Inflammatory macrophage treated with lipopolysaccharide for 1 hour (primary cell): ENCODE measurements at regions not wholly inside any gene's neighbourhood (a gene's known extent, or its start where the extent isn't known, plus 50 kb on each side); places are given as distances from the start of the nearest gene placed in this dataset.
"Not testable (repeated sequence)": the region's sequence is repeated elsewhere in the genome, so short reads cannot be mapped to it uniquely, and the experiment has no call there.

Source experiments
- DNase-seq, 2 donors: peaks; one replicate each; pipeline ENCODE4 v3.0.0-alpha.2; 2020 to 2022

GRCh38 chrX:128739539-128739938 is 687.3 kb upstream of the ACTRT1 start:
- no peak for DNase-seq

DNA sequence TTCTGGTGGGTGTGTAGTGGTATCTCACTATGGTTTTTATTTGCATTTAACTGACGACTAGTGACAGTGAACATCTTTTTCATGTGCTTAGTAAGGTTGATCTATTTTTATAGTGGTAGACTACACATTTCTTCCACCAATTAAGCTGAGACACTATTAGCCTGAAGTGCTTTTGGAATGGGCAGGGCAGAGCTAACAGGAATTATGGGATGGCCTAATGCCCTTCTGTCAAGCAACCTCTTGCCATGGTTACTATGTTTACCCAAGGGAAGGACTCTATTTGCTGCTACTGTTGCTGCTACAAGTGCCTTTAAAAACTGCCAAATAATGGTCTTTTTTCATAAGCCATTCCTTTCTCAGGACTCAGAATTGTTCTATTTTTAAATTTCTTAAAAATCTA is 676.7 kb upstream of the ACTRT1 start:
- DNase-seq = no peak

DNA sequence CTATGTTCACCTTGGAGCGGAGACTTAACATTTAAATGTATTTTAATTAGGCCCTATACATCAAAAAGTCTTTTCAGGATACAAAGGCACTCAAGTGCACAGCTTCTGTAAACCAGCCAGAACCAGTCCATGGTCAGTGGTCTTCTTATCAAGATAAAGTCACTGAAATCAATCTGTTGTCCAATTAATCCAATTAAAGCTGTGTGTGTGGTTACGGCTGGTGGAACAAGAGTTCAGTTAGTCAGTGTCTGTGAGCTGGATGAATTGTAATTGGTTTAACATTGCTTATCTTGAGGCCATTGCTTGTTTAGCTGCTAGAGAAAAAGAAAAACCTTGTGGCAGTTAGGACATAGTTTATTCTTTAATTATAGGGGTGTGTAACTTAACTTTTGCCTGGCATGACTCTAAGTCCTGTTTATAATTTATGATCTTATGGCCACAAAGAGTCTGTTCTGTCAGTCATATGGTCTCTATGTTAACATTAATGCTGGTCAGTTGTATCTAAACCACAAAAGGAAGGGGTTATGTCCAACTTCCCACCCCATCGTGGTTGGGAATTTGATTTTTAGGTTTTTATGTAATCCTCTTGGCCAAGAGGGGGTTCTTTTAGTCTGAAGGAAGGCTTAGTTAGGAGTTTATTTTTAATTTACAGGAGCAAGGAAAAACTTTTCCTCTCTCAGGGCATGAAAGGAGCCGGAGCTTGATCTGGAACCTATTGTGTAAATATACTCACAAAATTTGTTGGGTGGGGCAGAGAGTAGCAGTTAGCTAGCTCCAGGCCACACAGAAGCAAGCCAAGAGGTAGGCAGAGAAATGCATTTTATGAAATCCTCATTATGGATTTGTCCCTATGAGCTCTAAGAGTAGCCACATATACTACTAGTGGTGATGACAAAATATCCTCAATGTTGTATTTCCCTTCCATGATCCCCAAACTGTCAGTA is 665.7 kb upstream of the ACTRT1 start:
- no peak for DNase-seq

DNA sequence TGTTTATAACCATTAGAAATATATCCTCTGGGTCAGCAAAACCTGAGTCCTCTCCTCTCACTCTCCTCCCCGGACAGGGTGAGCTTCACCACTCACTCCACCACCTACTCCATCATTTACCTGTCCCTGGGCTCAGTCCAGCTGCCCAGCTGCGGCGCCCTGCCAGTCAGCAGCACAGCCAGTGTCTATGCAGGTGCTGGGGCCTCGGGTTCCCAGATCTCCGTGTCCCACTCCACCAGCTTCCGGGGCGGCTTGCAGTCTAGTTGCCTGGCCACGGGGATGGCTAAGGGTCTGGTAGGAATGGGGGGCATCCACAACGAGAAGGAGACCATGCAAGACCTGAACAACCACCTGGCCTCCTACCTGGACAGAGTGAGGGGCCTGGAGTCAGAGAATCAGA is 662.2 kb upstream of the ACTRT1 start:
- no peak for DNase-seq

- no peak for DNase-seq
Observed at GRCh38 chrX:128699716-128700285, 647.6 kb upstream of the ACTRT1 start.

DNA sequence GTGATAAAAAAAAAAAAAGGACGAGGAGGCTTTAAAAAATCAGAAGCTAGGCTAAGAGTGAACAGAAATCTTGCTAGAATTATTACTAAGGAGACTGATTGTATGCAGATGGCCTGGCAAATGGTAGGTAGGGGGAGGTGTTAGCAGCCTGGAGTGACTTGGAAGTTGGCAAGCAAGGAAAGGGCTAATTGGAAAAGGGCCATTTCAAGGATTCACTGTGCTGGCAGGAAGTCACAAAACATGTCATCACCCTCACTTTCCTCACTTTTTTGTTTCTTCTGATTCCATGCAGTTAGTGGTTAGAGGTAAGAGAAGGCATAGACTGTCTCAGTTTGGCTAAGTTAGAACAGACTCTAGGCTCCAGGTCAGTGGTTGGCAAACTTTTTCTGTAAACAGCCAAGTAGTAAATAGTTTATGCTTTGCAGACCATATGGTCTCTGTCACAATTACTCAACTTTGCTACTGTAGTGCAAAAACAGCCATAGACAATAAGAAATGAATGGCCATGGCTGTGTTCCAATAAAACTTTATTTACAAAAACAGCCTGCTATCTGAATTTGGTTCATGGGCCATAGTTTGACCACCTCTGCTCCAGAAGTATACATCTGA is 646.5 kb upstream of the ACTRT1 start:
- DNase-seq = no peak

GRCh38 chrX:128691872-128692271 is 639.7 kb upstream of the ACTRT1 start:
- DNase-seq = no peak

DNA sequence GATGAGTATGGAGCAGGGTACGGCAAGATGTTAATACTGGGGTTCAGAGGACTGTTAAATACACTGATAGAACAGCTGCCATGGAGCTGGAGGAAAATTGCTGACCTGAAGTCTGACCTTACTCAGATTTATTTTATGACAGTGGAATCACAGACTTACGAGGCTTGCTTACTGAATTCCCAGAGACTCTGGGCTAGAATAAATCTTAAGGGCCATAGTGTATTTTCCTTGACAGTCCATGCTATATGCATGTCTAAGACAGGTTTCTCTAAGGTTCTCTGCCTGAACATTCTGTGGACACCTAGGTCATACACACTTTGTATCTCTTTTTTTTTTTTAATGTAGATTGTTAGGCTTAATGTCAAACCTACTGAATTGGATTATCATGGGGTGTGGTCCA is 633.2 kb upstream of the ACTRT1 start:
- no peak for DNase-seq

DNA sequence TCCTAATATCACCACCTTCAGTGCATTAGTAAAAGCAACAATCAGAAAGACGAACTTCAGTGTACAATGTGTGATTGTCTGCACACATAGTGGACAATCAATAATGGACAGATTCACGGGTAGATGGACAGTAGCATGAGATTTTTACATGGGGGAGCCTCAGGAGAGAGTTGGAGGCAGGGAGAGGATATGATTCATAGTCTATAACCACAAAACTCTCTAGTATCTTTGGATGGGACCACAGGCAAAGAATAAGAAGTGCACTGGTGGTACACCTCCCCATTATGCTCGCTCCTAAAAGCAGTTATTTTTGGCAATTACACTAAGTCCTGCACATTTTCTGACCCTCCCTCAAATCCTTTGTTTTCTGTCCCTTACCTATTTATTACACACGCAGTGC is 624.4 kb upstream of the ACTRT1 start:
- no peak for DNase-seq

- not testable (repeated sequence) for DNase-seq
Observed at GRCh38 chrX:128674326-128675086, 622.3 kb upstream of the ACTRT1 start.

- no peak for DNase-seq
Observed at GRCh38 chrX:128664211-128664610, 612.0 kb upstream of the ACTRT1 start.

DNA sequence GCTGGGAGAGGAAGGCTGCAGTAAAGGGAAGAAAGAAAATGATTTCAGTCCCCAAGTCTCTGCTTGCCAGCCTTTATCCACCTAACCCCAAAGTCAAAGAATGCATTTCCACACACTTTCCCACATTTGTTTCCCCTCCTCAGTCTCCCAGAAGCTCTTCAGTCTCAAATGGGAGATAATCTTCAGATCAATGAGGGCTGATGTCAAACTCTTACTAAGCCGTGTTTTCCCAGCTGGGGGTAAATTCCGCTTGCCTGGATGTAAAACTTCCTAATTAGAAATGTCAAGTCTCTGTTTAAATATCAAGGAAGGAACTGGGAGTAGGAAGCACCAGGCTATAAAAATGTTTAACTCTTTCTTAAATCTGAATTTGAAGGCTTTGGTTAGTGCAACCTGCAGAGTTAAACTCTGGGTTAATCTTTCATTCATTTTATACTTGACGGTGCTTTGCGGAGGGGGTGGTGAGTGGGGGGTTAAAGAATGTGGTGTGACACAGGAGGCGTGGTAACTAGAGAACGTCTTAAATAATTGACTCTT is 601.4 kb upstream of the ACTRT1 start:
- DNase-seq = no peak

- DNase-seq = no peak
Observed at GRCh38 chrX:128650326-128650725, 598.1 kb upstream of the ACTRT1 start.

GRCh38 chrX:128634754-128635153 is 582.6 kb upstream of the ACTRT1 start:
- no peak for DNase-seq

GRCh38 chrX:128623361-128623760 is 571.2 kb upstream of the ACTRT1 start:
- no peak for DNase-seq

DNA sequence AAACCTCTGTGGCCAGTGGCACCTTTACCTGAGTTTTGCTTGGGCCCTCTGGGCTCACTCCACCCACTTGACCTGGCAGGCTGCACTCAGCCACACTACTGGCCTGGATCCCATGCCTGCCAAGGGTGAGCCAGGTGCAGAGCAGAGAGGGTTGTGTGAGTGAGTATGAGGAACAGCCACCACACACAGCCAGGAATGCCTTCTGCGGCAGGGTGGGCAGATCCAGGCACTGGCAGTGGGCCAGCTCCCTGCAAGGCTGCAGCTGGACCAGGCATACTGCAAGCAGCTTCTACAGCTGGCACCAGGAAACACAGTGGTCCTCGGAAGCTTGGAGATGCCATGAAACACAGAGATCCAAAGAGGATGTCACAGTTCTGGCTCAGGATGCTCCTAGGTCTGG is 570.1 kb upstream of the ACTRT1 start:
- DNase-seq = no peak

GRCh38 chrX:128619490-128619889 is 567.3 kb upstream of the ACTRT1 start:
- no peak for DNase-seq

DNA sequence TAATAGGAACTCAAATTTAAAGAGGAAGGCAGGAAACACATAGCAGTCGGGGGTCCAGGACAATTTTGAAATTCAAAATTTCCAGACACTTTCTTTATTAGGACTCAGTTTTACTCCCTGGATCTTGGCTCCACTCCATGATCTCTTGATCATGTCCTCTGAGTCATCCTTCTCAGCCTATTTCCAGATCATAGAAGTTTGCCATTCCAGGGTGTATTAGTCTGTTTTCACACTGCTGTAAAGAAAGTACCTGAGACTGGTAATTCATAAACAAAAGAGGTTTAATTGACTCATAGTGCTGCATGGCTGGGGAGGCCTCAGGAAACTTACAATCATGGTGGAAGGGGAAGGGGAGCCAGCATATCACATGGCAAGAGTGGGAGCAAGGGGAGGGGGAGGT is 564.7 kb upstream of the ACTRT1 start:
- no peak for DNase-seq

- DNase-seq = not testable (repeated sequence)
Observed at GRCh38 chrX:128606817-128607216, 554.6 kb upstream of the ACTRT1 start.

- not testable (repeated sequence) for DNase-seq
Observed at GRCh38 chrX:128606357-128606756, 554.2 kb upstream of the ACTRT1 start.

DNA sequence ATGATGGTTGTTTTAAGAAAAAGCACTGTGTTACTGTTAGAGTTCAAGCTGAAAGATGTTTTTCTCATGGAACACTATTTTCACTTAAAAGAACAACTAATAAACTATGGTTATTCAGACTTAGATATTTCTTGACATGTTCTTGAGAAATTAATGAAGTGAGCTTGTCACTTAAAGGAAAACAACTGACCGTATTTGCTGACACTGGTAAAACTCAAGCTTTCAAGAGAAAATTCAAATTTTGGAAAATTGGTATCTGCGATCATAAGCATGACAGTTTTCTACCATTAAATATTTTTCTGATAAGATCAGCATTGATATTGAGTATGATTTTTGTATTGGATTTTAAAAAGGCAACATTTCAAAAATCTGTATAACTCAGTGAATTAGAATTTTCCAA is 549.5 kb upstream of the ACTRT1 start:
- no peak for DNase-seq

DNA sequence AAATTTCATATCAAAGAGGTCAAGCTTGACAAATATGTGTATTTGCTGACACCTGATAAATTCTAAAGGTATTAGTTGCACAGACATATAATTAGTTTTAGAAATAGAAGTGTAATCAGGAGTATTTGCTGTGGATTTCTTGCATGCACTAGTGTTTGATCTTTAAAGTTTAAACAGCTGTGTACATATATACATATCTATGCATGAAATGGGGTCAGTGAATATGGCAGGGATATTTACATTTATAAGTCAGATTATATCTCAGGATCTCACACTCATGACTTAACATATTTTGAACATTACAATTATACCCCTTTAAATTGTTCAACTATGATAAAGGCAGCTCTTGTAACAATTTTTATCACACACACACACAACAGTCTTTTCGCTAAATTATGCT is 547.4 kb upstream of the ACTRT1 start:
- DNase-seq = no peak

GRCh38 chrX:128582036-128582435 is 529.8 kb upstream of the ACTRT1 start:
- no peak for DNase-seq
